ENCODE measurements at regions not wholly inside any gene's neighbourhood (a gene's known extent, or its start where the extent isn't known, plus 50 kb on each side); places are given as distances from the start of the nearest gene placed in this dataset.

DNA sequence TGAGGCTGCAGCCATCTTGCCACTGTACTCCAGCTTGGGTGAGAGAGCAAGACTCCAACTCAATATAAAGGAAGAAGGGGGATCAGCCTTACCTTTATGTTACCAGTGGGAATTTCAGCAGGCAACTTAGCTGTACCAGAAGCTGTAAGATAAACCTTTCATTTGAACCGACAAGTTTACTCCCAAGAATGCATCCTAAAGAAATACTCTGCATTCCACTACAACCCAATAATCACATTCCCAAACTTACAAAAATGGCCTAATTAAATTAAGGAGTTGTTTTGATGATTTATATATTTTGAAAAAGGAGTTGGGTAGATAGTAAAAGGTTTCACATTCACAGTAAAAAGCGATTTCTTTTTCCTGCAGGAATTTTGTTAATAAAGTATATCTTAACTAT is 241.4 kb downstream of the TTC8 start:
- TF ChIP-seq, protein P1, sequence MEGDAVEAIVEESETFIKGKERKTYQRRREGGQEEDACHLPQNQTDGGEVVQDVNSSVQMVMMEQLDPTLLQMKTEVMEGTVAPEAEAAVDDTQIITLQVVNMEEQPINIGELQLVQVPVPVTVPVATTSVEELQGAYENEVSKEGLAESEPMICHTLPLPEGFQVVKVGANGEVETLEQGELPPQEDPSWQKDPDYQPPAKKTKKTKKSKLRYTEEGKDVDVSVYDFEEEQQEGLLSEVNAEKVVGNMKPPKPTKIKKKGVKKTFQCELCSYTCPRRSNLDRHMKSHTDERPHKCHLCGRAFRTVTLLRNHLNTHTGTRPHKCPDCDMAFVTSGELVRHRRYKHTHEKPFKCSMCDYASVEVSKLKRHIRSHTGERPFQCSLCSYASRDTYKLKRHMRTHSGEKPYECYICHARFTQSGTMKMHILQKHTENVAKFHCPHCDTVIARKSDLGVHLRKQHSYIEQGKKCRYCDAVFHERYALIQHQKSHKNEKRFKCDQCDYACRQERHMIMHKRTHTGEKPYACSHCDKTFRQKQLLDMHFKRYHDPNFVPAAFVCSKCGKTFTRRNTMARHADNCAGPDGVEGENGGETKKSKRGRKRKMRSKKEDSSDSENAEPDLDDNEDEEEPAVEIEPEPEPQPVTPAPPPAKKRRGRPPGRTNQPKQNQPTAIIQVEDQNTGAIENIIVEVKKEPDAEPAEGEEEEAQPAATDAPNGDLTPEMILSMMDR (IDR thresholded peaks at IDR 0.05; ENCODE audit: unreplicated experiment) = no peak
- H3K9me3 Mint-ChIP-seq (ENCODE audit: unreplicated experiment) = no peaks in the 10 kb centered on the region
- no peaks in the 10 kb centered on the region for H3K36me3 Mint-ChIP-seq (ENCODE audit: low read depth, unreplicated experiment)
- no peaks in the 10 kb centered on the region for H3K4me1 Mint-ChIP-seq (ENCODE audit: unreplicated experiment)
- no peak for DNase-seq (ENCODE audit: low spot score)
- H3K4me3 Mint-ChIP-seq (ENCODE audit: unreplicated experiment) = no peak overlapping the region
- H3K27me3 Mint-ChIP-seq (ENCODE audit: unreplicated experiment) = no peaks in the 10 kb centered on the region
- no peak overlapping the region for H3K27ac Mint-ChIP-seq (ENCODE audit: unreplicated experiment)

DNA sequence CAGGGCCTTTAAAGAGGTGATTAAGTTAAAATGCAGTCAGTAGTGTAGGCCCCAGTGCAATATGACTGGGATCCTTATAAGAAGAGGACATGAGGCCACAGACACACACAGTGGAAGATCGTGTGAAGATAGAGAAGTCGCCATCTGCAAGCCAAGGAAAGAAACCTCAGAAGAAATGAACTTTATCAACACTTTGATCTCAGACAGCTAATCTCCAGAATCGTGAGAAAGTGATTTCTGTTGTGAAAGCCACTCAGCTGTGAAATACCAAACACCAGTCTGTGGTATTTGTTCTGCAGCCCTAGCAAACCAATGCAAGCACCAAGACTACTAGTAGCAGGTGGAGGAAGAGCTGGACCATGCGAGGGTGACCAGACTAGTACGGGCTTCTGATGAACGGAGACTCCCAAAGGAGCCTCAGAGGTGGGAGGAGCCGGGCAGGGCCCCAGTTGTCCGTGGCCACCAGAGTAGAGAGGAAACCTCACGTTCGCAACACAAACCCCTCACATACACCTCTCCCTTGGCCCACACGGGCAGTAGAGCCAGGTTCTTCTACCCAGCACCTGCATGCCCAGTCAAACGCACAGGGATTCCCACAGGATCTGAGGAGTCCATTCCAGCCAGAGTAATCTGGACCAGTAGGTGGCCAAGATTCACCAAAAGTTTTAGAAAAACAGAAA is 243.0 kb downstream of the TTC8 start:
- Mint-ChIP-seq H3K27ac (ENCODE audit: unreplicated experiment) (no peak overlapping the region), H3K36me3 (ENCODE audit: low read depth, unreplicated experiment) (no peaks in the 10 kb centered on the region), H3K4me3 (ENCODE audit: unreplicated experiment) (no peak overlapping the region), H3K4me1 (ENCODE audit: unreplicated experiment) (no peaks in the 10 kb centered on the region), H3K27me3 (ENCODE audit: unreplicated experiment) (no peaks in the 10 kb centered on the region), H3K9me3 (ENCODE audit: unreplicated experiment) (no peaks in the 10 kb centered on the region)
- DNase-seq (ENCODE audit: low spot score) = no peak
- TF ChIP-seq, protein P1 (IDR thresholded peaks at IDR 0.05; ENCODE audit: unreplicated experiment) = no peak

DNA sequence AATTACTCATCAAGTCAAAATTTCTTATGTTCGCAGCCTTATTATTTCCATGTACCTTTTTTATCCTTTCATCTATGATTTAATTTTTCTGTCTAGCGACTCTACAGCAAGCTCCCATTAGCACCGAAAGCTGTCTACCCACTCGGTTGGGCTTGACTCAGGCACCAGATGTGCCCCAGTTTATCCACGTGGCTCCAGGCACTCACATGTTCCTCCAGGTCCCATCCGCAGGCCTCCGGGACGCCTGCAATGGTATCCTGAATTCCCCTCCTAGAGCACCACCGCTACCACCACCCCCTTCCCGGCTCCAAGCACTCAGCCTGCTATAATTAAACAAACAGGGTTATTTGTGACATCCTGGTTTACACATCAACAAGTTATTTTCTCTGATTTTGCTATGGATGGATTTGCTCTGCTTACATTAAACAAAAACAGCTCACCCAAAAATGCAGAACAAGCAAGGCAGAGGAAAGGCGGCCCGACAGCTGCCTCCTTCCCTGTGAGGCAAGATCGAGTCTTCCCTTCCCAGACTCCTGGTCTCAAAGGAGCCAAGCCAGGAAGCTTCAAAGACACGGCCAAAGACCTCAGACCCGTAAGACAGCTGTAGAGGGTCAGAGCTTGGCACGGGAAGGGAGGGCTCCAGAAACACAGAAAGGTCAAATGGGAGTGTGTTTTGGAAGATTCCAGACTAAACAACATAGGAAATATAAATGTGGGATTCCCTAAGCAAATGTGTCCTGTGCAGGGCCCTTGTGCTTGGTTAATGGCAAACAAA is 253.8 kb downstream of the TTC8 start:
- no peak overlapping the region for H3K27ac Mint-ChIP-seq (ENCODE audit: unreplicated experiment)
- TF ChIP-seq, protein P1 (IDR thresholded peaks at IDR 0.05; ENCODE audit: unreplicated experiment) = no peak
- DNase-seq (ENCODE audit: low spot score) = no peak
- H3K36me3 Mint-ChIP-seq (ENCODE audit: low read depth, unreplicated experiment) = no peaks in the 10 kb centered on the region
- H3K27me3 Mint-ChIP-seq (ENCODE audit: unreplicated experiment) = peaks cover 5% of the 10 kb centered on the region
- H3K4me1 Mint-ChIP-seq (ENCODE audit: unreplicated experiment) = no peaks in the 10 kb centered on the region
- no peaks in the 10 kb centered on the region for H3K9me3 Mint-ChIP-seq (ENCODE audit: unreplicated experiment)
- H3K4me3 Mint-ChIP-seq (ENCODE audit: unreplicated experiment) = no peak overlapping the region

DNA sequence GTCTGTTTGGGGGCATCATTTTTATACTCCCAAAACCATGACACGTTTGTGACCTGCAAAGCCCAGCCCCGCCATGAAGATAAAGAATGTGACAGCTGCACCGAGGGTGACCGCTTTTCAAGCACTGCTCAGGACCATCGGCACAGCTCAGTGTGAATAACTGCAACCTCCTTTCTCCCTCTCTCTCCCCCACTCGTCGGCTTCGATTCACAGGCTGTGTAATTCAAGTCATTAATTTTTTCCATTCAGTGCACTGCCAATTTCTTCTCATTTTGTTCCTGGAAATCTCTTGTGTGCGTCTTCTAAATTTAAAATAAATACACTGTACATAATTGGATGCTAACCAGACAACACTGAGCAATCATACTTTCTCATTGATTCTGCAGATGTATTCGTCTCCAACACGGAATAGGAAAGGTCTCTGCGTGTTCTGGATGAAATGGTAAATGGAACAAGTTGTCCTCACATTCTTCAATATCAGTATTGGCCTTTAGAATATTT is 260.8 kb downstream of the TTC8 start:
- H3K9me3 Mint-ChIP-seq (ENCODE audit: unreplicated experiment) = no peaks in the 10 kb centered on the region
- no peak for DNase-seq (ENCODE audit: low spot score)
- no peak overlapping the region for H3K4me3 Mint-ChIP-seq (ENCODE audit: unreplicated experiment)
- peaks cover 2% of the 10 kb centered on the region for H3K27me3 Mint-ChIP-seq (ENCODE audit: unreplicated experiment)
- H3K27ac Mint-ChIP-seq (ENCODE audit: unreplicated experiment) = no peak overlapping the region
- TF ChIP-seq, protein P1 (IDR thresholded peaks at IDR 0.05; ENCODE audit: unreplicated experiment) = no peak
- no peaks in the 10 kb centered on the region for H3K4me1 Mint-ChIP-seq (ENCODE audit: unreplicated experiment)
- no peaks in the 10 kb centered on the region for H3K36me3 Mint-ChIP-seq (ENCODE audit: low read depth, unreplicated experiment)

All from endothelial cell (in vitro differentiated cells).